Activated naive CD8-positive, alpha-beta T cell treated with anti-CD3 and anti-CD28 coated beads, Interleukin-2, amount 50 U/mL, for 24 hours (primary cell): ENCODE measurements at regions not wholly inside any gene's neighbourhood (a gene's known extent, or its start where the extent isn't known, plus 50 kb on each side); places are given as distances from the start of the nearest gene placed in this dataset.

Experiments
- ATAC-seq: fragments of 150-1000 bp; cut with Tn5 transposase; one replicate; pipeline ENCODE4 v1.10.0; 2021
- DNase-seq: peaks from one replicate; pipeline ENCODE4 v3.0.0; 2021
- H3K27ac Mint-ChIP-seq: one replicate; pipeline ENCODE4 v1.8.0; 2021; ENCODE audit warnings: mild to moderate bottlenecking, mixed read lengths
- H3K27me3 Mint-ChIP-seq: one replicate; pipeline ENCODE4 v1.8.0; 2021; ENCODE audit warnings: mixed read lengths
- H3K36me3 Mint-ChIP-seq: one replicate; pipeline ENCODE4 v1.8.0; 2021; ENCODE audit warnings: low read depth, mixed read lengths
- H3K4me1 Mint-ChIP-seq: one replicate; pipeline ENCODE4 v1.8.0; 2021; ENCODE audit warnings: mixed read lengths
- H3K4me3 Mint-ChIP-seq: one replicate; pipeline ENCODE4 v1.8.0; 2021; ENCODE audit warnings: mild to moderate bottlenecking, moderate library complexity, mixed read lengths
- H3K9me3 Mint-ChIP-seq: one replicate; pipeline ENCODE4 v1.8.0; 2021; ENCODE audit warnings: mixed read lengths

DNA sequence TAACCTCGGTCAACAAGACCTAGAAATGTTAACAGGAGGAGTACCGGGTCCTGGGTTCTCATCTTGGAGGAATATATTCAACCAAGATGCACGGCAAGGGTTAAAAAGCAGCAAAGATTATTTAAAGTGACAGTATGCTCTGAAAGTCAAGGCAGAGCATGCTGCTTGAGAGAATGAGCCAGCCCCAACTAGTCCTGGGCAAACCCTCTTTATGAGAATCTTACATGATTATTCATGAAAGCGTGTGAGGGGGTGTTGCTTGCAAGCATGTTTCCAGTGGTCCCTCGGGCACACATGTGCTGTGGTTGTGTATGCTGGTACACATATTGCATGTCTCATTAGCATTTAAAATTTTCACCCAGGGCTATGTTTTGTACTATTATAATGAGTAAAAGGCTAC lies 1445.6 kb downstream of the SI start:
- Mint-ChIP-seq H3K9me3 (peaks cover 4% of the 10 kb centered on the region), H3K36me3 (no peaks in the 10 kb centered on the region), H3K27ac (no peak overlapping the region), H3K27me3 (no peaks in the 10 kb centered on the region), H3K4me3 (no peak overlapping the region), H3K4me1 (no peaks in the 10 kb centered on the region)
- DNase-seq, result no peak
- no peak for ATAC-seq

DNA sequence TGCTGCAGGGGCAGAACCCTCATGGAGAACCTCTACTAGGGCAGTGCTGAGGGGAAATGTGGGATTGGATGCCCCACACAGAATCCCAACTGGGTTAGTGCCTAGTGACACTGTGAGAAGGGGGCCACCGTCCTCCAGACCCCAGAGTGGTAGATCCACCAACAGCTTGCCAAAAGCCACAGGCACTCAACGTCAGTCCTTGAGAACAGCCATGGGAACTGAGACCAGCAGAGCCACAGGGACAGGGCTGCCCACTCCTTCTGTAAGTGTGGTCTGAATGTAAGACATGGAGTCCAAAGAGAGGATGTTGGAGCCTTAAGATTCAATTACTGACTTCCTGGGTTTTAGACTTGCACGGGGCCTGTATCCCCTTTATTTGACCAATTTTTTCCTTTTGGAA lies 1451.5 kb downstream of the SI start:
- peaks cover 10% of the 10 kb centered on the region for H3K9me3 Mint-ChIP-seq
- no peak overlapping the region for H3K4me3 Mint-ChIP-seq
- DNase-seq (no peak), ATAC-seq (no peak)
- H3K27ac Mint-ChIP-seq, result no peak overlapping the region
- no peaks in the 10 kb centered on the region for H3K4me1 Mint-ChIP-seq
- H3K27me3 Mint-ChIP-seq, result no peaks in the 10 kb centered on the region
- no peaks in the 10 kb centered on the region for H3K36me3 Mint-ChIP-seq

DNA sequence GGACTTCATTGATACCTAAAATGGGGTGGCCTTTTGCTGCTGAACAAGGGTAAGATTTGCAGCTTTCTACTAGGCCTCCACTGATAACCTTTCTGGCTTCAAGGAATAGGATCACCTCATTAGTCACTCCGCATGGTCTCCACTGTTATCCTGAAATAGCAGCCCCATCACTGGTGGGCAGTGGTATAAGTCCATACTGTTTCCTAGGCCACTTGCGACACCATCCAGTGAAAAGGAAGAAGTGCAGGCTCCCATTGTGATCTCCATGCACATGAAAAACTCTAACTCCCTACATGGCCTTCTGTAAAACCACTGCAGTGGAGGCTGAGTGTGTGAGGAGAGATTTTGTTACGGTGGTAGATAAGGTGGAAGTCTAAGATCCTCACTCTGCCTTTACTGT lies 1455.9 kb downstream of the SI start:
- no peak for DNase-seq
- no peak for ATAC-seq
- H3K27ac Mint-ChIP-seq, result no peak overlapping the region

DNA sequence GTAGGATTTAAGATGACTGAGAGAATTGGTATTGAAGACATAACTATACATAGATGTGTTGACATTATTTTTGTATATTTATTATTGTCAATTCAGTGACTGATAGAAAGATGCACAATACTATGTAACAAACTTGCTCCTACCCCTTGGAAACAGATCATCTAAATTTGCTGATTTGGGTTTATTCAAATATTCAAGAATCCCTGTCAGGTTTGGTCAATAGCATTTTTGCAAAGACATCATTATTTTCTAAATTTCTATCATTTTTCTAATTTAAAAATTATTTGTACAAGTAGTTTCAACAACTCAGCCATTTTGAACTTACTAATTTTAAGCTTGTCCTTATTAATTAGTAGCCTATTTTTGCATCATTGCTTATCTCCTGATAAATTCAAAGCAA lies 1463.4 kb downstream of the SI start:
- Mint-ChIP-seq H3K4me3 (no peak overlapping the region), H3K36me3 (no peaks in the 10 kb centered on the region), H3K4me1 (no peaks in the 10 kb centered on the region), H3K27me3 (no peaks in the 10 kb centered on the region), H3K9me3 (peaks cover 6% of the 10 kb centered on the region), H3K27ac (no peak overlapping the region)
- no peak for ATAC-seq
- no peak for DNase-seq

More for the DNA sequence above, 1455.9 kb downstream of the SI start:
- Mint-ChIP-seq H3K4me3 (no peak overlapping the region), H3K36me3 (no peaks in the 10 kb centered on the region), H3K4me1 (no peaks in the 10 kb centered on the region), H3K27me3 (no peaks in the 10 kb centered on the region), H3K9me3 (peaks cover 5% of the 10 kb centered on the region)

DNA sequence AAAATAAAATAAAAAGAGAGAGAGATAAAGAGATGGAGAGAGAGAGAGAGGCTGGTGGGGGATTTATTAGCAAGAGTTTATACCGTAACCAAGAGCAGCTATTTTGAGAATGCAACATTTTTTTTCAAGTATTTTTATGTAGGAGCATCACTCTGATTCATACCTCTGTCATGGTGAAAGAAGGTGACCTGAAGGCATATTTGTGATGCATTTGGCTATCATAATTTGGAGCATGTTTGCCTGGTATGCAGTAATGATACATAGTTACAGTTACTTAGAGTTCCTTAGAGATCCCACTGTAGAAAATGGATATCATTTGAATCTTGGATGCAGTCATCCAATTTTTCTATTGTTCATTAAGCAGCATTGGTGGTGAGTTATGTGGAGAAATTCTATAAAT lies 1472.4 kb downstream of the SI start:
- no peak for ATAC-seq
- Mint-ChIP-seq H3K4me1 (no peaks in the 10 kb centered on the region), H3K36me3 (no peaks in the 10 kb centered on the region), H3K9me3 (peaks cover 5% of the 10 kb centered on the region), H3K27ac (no peak overlapping the region), H3K27me3 (no peaks in the 10 kb centered on the region), H3K4me3 (no peak overlapping the region)
- no peak for DNase-seq

DNA sequence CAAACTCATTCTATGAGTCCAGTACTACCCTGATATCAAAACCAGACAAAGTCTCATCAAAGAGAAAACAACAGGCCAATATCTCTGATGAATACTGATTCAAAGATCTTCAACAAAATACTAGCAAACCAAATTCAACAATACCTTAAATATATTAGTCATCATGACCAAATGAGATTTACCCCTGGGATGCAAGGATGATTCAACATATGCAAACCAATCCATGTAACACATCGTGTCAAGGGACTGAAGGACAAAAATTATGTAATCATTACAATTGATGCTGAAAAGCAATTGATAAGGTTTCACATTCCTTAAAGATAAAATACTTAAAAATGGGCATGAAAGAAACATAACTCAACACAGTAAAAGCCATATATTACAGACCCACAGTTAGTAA lies 1476.9 kb downstream of the SI start:
- no peak for ATAC-seq
- Mint-ChIP-seq H3K9me3 (peaks cover 3% of the 10 kb centered on the region), H3K4me1 (no peaks in the 10 kb centered on the region), H3K4me3 (no peak overlapping the region), H3K36me3 (no peaks in the 10 kb centered on the region), H3K27ac (no peak overlapping the region), H3K27me3 (no peaks in the 10 kb centered on the region)
- DNase-seq, result no peak

DNA sequence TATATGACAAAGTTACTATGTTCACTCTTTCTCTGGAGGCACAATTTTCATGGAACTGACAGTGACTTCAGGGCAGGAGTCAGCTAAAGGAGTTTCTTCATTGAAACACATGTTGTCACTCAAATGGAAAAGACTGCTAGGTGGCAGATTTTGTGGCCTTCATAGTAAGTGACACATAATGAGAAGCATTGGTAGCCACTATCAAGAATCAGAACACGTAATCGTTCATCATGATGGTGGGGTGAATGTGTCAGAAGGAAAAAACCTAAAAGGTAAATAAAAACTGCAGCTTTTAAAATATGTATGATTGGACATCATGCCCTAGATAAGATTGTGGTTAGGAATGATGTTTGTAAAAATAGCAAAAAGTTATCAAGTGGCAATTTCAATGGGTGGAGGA lies 1491.0 kb downstream of the SI start:
- Mint-ChIP-seq H3K27me3 (no peaks in the 10 kb centered on the region), H3K4me3 (no peak overlapping the region), H3K9me3 (peaks cover 29% of the 10 kb centered on the region), H3K4me1 (no peaks in the 10 kb centered on the region), H3K27ac (no peak overlapping the region), H3K36me3 (no peaks in the 10 kb centered on the region)
- DNase-seq (no peak), ATAC-seq (no peak)

DNA sequence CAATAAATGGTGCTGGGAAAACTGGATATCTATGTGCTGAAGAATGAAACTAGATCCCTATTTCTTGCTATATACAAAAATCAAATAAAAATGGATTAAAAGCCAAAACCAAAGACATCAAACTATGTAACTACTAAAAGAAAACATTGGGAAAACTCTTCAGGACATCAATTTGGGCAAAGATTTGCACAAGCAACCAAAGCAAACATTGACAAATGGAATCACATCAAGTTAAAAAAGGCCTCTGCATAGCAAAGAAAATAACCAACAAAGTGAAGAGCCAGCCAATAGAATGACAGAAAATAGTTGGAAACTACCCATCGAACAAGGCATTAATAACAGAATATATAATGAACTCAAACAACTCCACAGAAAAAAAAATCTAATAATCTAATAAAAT lies 1495.3 kb downstream of the SI start:
- DNase-seq (no peak), ATAC-seq (no peak)
- H3K27me3 Mint-ChIP-seq, result no peaks in the 10 kb centered on the region

DNA sequence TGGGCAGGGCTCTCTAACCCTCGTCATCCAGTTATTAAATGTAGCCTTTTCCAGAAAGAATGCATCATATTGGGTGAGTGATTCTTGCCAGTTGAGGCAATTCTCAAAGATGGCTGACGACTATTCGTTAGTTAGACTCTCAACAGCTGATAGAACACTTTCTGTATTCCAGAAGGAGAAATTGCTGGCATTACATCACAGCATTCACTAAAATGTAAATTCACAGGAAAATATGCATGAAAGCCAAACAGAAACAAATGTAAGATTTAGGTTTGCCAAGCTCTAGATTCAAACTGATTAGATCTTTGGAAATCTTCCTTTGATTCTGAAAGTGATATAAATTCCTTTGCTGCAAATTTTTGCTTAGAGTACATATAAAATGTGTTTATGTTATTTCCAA lies 1501.0 kb downstream of the SI start:
- H3K9me3 Mint-ChIP-seq, result peaks cover 4% of the 10 kb centered on the region
- ATAC-seq (no peak), DNase-seq (no peak)
- H3K4me1 Mint-ChIP-seq, result no peaks in the 10 kb centered on the region
- no peak overlapping the region for H3K4me3 Mint-ChIP-seq
- H3K36me3 Mint-ChIP-seq, result no peaks in the 10 kb centered on the region
- no peaks in the 10 kb centered on the region for H3K27me3 Mint-ChIP-seq
- H3K27ac Mint-ChIP-seq, result no peak overlapping the region

More for the DNA sequence above, 1495.3 kb downstream of the SI start:
- H3K4me3 Mint-ChIP-seq, result no peak overlapping the region
- no peak overlapping the region for H3K27ac Mint-ChIP-seq
- no peaks in the 10 kb centered on the region for H3K4me1 Mint-ChIP-seq
- H3K9me3 Mint-ChIP-seq, result peaks cover 18% of the 10 kb centered on the region
- H3K36me3 Mint-ChIP-seq, result no peaks in the 10 kb centered on the region

DNA sequence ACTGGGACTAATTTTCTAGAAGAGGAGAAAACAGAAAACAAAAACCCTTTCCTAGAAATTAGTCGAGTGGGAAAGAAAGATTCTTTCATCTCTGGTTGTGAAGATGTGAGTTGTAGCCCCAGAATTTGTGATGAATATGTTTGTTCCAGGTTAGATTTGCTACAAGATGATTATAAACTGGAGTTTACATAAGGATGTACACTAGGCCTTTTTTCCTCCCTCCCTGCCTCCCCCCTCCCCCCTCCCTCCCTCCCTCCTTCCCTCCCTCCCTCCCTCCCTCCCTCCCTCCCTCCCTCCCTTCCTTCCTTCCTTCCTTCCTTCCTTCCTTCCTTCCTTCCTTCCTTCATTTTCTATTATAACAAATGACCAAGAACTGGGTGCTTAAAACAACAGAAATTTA lies 1502.0 kb downstream of the SI start:
- no peak overlapping the region for H3K27ac Mint-ChIP-seq
- peaks cover 9% of the 10 kb centered on the region for H3K9me3 Mint-ChIP-seq
- no peak for DNase-seq
- no peaks in the 10 kb centered on the region for H3K36me3 Mint-ChIP-seq
- no peaks in the 10 kb centered on the region for H3K27me3 Mint-ChIP-seq
- H3K4me3 Mint-ChIP-seq, result no peak overlapping the region
- H3K4me1 Mint-ChIP-seq, result no peaks in the 10 kb centered on the region
- no peak for ATAC-seq

DNA sequence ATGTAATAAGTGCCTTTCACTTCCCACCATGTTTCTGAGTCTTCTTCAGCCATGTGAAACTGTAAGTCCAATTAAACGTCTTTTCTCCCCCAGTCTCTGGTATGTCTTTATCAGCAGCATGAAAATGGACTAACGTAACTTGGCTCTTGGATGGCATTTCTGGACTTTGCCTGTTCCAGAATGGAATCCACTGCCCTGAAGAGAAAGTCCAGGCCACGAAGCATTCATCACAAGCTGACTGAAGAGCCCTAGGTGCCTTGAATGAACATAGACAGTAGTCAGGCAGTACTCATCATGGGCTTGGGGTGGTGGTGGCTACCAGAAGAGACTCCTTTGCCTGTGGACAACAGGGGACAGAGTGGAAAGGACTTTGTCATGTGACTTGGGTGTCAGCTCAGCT lies 1505.0 kb downstream of the SI start:
- no peaks in the 10 kb centered on the region for H3K36me3 Mint-ChIP-seq
- H3K27ac Mint-ChIP-seq, result no peak overlapping the region
- no peak overlapping the region for H3K4me3 Mint-ChIP-seq
- peaks cover 10% of the 10 kb centered on the region for H3K9me3 Mint-ChIP-seq
- no peaks in the 10 kb centered on the region for H3K27me3 Mint-ChIP-seq
- no peak for ATAC-seq
- H3K4me1 Mint-ChIP-seq, result no peaks in the 10 kb centered on the region
- no peak for DNase-seq

DNA sequence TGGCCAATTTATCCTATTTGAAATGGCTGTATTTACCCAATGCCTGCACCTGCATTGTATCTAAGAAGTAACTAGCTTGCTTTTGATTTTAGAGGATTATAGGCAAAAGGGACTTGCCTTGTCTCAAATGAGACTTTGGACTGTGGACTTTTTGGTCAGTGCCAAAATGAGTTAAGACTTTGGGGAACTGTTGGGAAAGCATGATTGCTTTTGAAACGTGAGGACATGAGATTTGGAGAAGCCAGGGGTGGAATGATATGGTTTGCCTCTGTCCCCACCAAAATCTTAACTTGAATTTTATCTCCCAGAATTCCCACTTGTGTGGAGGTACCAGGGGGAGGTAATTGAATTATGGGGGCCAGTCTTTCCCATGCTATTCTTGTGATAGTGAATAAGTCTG lies 1505.4 kb downstream of the SI start:
- no peak overlapping the region for H3K4me3 Mint-ChIP-seq
- no peak overlapping the region for H3K27ac Mint-ChIP-seq
- DNase-seq (no peak), ATAC-seq (no peak)
- H3K4me1 Mint-ChIP-seq, result no peaks in the 10 kb centered on the region
- no peaks in the 10 kb centered on the region for H3K36me3 Mint-ChIP-seq
- peaks cover 10% of the 10 kb centered on the region for H3K9me3 Mint-ChIP-seq
- no peaks in the 10 kb centered on the region for H3K27me3 Mint-ChIP-seq

DNA sequence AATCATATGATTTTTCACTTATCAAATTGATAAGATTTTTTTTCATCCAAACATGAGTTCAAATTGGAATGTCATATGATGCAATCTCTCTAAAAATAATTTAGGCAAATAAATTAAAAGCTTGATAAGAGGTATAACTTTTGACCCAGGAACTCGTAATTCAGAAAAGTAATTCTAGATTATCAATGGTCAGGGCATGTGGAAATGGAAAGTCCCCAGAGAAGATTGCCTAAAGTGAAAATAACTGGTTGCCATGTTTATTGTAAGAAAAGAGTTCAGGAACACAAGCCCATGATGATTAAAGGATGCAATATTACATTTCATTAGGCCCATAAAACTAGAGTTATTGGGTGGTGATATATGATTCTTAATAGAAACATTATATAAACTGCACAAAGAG lies 1514.8 kb downstream of the SI start:
- ATAC-seq, result no peak
- DNase-seq, result no peak
- Mint-ChIP-seq H3K4me1 (no peaks in the 10 kb centered on the region), H3K36me3 (no peaks in the 10 kb centered on the region), H3K27me3 (no peaks in the 10 kb centered on the region), H3K9me3 (no peaks in the 10 kb centered on the region), H3K4me3 (no peak overlapping the region), H3K27ac (no peak overlapping the region)

DNA sequence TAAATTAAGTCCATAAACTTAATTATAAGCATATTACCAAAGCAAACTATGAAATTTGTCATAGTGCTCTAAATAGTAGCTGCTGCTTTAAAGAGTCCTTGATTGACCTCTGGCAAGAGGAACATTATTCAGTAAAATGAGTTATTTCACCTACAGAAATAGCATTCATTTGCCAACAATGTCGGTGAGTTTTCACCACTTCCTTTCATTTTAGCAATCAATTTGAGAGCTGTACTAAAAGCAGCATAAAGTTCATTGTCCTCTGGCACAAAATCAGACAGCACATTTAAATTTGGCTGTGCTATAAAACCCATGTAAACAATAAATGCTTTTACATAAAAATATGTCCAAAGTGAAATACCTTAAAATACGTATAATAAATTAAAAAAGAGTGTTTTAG lies 1515.7 kb downstream of the SI start:
- Mint-ChIP-seq H3K9me3 (no peaks in the 10 kb centered on the region), H3K27ac (no peak overlapping the region), H3K36me3 (no peaks in the 10 kb centered on the region), H3K4me1 (no peaks in the 10 kb centered on the region), H3K4me3 (no peak overlapping the region), H3K27me3 (no peaks in the 10 kb centered on the region)
- ATAC-seq (no peak), DNase-seq (no peak)

DNA sequence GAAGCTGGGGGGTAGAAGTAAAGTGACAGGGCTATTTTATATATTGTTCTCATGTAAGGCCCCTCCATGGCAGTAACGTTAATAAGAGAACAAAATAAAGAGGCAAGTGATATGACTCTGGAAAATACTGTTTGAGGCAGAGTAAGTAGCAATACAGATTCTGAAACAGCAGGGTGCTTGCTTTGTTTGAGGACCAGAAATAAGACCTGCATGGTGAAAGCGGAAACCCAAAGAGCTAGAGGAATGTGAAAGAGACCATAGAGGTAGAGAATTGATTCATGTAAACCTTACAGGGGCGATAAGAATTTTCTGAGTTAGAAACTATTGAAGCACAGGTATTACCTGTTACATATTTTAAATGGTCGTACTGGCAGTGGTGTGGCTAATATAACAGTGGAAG lies 1517.1 kb downstream of the SI start:
- Mint-ChIP-seq H3K4me1 (no peaks in the 10 kb centered on the region), H3K4me3 (no peak overlapping the region), H3K27ac (no peak overlapping the region), H3K36me3 (no peaks in the 10 kb centered on the region), H3K27me3 (no peaks in the 10 kb centered on the region), H3K9me3 (no peaks in the 10 kb centered on the region)
- ATAC-seq, result no peak
- DNase-seq, result no peak

DNA sequence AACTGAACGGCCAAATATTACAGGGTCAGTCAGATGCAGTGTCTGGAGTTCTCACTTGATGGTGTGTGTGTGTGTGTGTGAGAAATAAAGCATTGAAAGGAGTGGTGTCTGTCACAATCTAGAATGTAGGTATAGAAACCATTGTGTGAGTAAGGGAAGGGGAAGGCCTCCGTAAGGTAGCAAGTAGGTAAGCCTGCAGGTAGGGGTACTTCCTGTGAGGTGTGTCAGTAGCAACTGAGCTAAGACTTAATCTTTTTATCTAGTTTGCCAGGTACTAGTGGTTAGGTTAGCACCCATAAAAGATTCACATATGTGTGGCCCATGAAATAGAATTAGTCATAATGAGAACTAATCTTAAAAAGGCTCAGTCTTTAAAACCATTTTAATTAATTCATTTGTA lies 1517.8 kb downstream of the SI start:
- DNase-seq, result no peak
- no peaks in the 10 kb centered on the region for H3K27me3 Mint-ChIP-seq
- H3K4me3 Mint-ChIP-seq, result no peak overlapping the region
- no peaks in the 10 kb centered on the region for H3K9me3 Mint-ChIP-seq
- no peak overlapping the region for H3K27ac Mint-ChIP-seq
- no peaks in the 10 kb centered on the region for H3K4me1 Mint-ChIP-seq
- no peak for ATAC-seq
- no peaks in the 10 kb centered on the region for H3K36me3 Mint-ChIP-seq
